ENCODE measurements at regions not wholly inside any gene's neighbourhood (a gene's known extent, or its start where the extent isn't known, plus 50 kb on each side); places are given as distances from the start of the nearest gene placed in this dataset.
"Not testable (repeated sequence)": the region's sequence is repeated elsewhere in the genome, so short reads cannot be mapped to it uniquely, and the experiment has no call there.

DNA sequence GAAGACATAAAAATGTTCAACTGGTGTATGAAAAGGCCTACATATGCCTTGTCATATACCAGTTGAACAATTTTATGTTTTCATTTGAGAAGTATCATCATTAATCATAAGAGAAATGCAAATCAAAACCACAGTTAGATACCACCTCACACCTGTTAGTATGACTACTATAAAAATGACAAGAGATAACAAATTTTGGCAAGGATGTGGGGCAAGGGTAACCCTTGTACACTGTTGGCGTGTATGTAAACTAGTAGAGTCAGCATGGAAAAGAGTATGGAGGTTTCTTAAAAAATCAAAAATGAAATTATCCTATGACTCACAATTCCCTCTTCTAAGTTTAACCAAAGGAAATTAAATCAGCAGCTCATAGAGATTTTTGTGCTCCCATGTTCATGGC is 250.4 kb upstream of the ST8SIA4 start:
- DNase-seq: no peak

GRCh38 chr5:101143526-101143925 is 240.4 kb upstream of the ST8SIA4 start:
- no peak for DNase-seq

- no peak for DNase-seq
Observed at GRCh38 chr5:101142102-101142501, 239.0 kb upstream of the ST8SIA4 start.

GRCh38 chr5:101136454-101136853 is 233.4 kb upstream of the ST8SIA4 start:
- no peak for DNase-seq

DNA sequence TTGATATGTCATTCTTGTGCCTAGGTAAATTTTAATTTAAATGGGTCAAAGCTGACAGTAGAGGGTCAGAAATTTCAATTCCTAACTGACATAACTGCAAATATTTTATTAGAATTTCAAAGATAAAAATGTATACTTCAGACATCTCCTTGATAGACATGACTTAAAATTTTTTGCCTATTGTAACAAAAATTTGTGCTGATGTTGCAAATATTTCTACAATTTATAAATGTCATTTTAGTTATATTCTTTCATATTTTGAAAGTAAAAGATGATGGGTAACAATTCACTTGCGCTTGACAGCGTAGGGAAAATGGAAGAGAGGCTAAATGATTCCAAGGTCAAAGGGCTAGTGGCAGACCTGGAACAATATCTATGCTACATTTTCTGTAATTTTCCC is 220.3 kb upstream of the ST8SIA4 start:
- no peak for DNase-seq

GRCh38 chr5:101112645-101113044 is 209.6 kb upstream of the ST8SIA4 start:
- DNase-seq: no peak

DNA sequence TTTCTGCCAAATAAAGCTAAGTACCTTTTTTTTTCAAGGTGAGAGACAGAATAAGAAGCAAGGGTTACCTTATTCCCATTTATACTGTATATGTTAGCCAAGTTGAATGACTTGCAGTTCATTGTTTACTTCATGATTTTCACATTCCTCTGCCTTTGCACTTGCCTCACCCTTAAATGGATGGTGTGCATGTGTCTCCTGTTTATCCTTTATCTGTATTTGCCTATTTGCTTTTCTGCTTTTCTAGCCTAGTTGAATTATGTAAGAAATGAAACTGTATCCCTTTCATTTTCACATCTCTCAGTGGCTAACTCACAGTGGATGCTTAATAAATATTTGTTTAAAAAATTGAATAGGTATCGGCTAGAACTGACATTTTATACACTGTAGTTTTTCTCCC is 200.8 kb upstream of the ST8SIA4 start:
- no peak for DNase-seq

- no peak for DNase-seq
Observed at GRCh38 chr5:101102506-101102905, 199.4 kb upstream of the ST8SIA4 start.

GRCh38 chr5:101091902-101092301 is 188.8 kb upstream of the ST8SIA4 start:
- no peak for DNase-seq

DNA sequence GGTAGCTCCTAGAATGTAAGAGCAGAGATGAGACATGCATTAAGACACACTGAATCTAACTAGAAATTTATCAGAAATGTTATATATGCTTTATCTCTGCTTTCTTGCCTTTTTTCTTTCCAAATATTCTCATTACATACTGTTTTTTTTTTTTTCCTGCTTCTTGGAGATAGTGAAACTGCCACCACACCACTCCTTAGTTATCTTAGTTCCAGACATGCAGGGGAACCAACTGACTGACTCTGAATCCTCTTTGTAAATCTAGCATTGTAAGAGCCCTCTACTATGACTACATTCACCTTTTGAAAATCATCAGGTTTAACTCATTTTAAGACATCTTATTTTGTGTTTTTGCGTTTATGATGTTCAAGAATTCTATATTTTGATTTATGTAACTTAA is 181.3 kb upstream of the ST8SIA4 start:
- no peak for DNase-seq

GRCh38 chr5:101080462-101081240 is 177.6 kb upstream of the ST8SIA4 start:
- DNase-seq: no peak

DNA sequence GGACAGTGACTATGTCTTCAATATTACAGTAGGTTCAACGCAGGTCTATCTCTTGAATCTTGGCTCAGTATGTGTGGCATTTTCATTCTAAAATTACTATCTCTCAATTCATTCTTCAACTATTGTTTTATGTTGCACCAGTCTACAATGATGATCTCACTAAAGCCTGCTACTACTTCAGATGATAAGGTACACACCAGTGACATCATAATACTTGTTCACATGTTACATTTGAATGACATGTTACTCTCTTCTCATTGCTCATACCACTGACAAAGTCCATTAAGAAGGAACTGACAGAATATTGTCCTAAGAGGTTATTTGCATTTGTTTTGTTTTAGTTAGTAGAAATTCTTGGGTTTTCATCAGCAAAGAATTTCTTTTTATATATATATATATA is 165.2 kb upstream of the ST8SIA4 start:
- DNase-seq: no peak

DNA sequence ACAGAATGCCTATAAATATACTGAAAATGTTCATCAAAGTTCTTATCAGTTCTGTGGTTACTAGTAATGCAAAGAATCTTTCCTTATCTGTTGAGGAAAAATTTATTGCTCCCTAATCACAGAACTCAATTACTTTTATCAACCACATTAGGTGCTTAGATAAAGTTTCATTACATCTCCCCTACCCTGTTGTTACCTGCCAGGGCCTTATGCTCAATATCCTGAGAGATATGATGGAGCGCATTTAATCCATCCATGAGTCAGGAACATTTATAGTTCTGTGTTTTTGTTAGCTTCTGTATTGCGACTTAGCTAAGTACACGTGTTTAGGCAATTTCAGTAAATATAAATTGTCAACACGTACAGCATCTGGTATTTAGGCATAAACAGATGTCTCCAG is 164.3 kb upstream of the ST8SIA4 start:
- DNase-seq: no peak

GRCh38 chr5:101062902-101063301 is 159.8 kb upstream of the ST8SIA4 start:
- no peak for DNase-seq

DNA sequence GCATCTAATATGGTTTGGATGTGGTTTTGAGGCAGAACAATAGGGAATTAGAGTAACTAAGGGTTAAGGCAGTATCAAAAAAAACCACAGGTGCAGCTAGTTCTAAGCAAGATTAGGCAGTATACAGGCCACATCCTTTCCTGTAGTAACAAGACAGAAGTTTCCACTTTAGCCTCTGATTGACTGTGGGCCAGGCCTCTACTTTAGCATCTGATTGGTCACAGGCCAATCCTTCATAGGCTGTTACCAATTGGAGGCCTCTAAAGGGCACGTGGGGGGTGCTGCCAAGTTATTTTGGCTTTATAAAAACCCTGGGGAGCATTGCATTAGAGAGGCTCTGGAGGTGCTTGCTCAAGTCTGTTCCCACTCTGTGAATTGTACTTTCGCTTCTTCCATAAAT is 144.1 kb upstream of the ST8SIA4 start:
- no peak for DNase-seq

DNA sequence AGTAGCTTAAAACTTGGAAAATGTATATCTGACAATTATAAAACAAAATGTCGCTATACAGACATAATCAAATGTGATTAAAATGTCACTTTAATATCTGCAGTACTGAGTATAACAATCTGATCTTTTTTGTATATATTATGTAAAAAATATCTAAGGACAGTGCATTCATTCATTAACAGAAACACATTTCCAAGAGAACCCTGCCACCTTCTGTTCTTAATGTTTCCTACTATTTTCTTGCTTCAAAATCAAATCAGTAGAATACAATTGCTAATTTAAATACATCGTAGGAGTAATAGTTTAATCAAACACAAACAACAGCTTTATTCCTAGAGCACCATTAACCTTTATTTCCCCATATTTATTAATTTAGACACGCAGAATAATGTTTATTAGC is 142.6 kb upstream of the ST8SIA4 start:
- DNase-seq: no peak

- DNase-seq: not testable (repeated sequence)
Observed at GRCh38 chr5:101040002-101040401, 136.9 kb upstream of the ST8SIA4 start.

DNA sequence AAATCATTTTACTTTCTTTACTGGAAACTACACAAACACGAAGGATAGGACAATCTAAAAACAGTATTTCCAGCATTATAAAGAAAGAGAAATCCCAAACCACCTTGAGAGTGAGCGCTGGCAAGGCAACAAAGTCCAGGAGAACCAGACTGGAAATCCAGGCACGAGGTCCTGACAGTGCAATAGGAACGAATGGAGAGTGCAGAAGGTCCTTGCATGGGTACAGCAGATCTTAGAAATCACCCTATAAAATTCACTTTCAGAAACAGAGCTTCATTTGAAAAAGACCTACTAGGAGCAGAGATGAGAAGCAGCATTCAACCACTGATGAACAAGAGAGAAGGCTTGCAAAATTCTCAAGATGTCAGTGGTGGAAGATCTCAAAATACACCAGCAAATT is 133.7 kb upstream of the ST8SIA4 start:
- DNase-seq: no peak

DNA sequence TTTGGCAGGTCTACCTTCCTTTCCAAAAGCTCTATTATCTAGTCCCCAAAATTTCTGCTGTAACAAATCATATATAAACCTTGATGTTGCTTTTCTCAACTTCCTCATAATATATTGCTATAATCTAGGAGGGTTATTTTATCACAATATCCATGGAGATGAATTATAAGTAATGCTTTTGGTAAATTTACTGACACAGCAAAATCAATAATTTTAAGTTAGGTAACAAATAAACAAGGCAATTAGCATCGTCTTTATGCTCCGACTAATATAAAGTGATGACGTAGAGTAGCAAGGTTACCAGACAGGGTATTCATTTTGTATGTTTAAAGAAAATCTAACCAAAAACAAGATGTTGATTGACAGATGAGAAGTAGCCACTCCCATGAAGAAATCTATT is 132.3 kb upstream of the ST8SIA4 start:
- DNase-seq: no peak

DNA sequence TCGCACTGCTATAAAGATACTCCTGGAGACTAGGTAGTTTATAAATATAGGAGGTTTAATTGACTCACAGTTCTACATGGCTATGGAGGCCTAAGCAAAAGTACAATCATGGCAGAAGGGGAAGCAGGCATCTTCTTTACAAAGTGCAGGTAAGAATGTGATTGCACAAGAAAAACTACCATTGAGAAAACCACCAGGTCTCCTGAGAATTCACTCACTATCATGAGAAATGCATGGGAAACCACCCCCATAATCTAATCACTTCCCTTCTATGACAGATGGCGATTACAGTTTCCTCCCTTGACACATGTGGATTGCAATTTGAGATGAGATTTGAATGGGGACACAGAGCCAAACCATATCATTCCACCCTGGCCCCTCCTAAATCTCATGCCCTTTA is 121.2 kb upstream of the ST8SIA4 start:
- no peak for DNase-seq

GRCh38 chr5:101018299-101018698 is 115.2 kb upstream of the ST8SIA4 start:
- DNase-seq: no peak

DNA sequence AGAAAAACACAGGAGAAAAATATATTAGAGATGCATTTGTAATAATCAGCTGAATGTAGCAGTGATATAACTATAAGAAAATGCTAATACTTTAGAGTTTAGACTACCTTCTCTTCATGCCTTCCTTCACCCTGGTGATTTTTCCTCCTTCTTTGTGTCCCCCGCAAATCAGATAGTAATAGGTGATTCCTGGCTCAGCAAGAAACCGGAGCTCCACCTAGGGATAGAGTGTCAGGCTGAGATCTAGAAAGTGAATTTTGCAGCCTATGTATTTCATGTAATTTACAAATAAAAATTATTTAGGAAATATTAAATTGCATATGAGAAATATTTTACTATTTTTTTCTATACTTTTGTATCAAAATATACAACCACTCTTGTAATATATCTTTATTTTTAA is 109.8 kb upstream of the ST8SIA4 start:
- DNase-seq: no peak

DNA sequence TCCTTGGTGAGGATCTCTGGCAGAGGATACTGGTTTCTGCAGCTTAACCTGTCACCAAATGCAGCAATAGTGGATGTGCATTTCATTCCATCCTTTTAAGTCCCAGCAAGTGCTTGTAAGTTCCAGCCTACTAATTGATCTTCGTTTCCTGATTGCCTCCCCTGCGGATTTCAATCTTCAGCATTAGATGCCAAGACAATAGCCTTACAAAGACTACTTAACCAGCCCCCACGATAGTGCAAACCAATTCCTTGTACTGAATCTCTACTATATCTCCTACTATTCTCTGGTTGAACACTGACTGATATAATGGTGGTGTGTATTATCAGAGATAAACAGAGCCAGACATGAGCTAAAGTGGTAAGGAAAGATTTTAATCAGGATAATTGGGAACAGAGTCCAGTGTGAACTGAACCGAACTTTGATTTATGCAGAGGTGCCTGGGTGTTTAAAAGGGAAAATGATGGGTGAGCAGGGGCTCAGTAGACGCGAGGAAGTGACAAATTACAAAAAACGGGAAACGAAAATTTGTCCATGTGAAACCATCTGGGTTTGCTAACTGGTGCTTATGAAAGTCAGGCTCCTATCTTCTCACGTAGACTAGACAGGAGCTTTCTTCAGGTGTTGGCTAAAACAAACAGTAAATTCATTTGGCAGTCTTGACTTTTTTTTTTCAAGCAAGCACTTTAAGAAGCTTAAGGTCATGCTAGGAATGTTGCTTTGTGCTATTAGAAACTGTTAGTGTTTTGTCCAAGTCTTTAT is 106.9 kb upstream of the ST8SIA4 start:
- DNase-seq: no peak

DNA sequence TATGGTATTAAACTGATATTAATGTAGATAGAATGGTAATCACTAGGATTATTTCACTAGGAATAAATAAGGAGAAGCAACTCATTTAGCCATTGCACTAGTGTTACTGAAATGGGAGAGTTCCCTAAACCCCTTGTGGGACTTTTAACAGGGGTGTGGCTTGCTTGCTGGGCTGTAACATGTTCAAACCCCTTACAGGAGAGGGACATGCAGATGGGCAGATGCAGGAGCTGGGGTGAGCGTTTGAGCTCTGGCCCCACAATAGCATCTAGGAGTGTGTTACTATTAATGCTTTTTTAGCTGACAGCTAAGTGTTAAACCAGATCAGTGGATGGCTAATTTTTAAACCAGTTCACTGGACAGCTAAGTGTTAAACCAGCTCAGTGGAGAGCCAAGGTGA is 89.3 kb upstream of the ST8SIA4 start:
- DNase-seq: no peak

- DNase-seq: not testable (repeated sequence)
Observed at GRCh38 chr5:100983601-100984000, 80.5 kb upstream of the ST8SIA4 start.

Measured in NCI-H1105 (cell line).